HepG2 (cell line): ENCODE measurements at regions not wholly inside any gene's neighbourhood (a gene's known extent, or its start where the extent isn't known, plus 50 kb on each side); places are given as distances from the start of the nearest gene placed in this dataset.

Experiments used
- AGO1 ChIP-seq: fragments of 200-400 bp; formaldehyde crosslinking; IDR thresholded peaks from 2 replicates; pipeline ENCODE4 v1.6.1; 2017; ENCODE audit warnings: mild to moderate bottlenecking, low read depth, low read length, moderate library complexity; ENCODE audit not compliant: poor library complexity, severe bottlenecking
- ARID3A ChIP-seq: IDR thresholded peaks from 2 replicates; pipeline ENCODE4 v1.6.1; 2012; ENCODE audit warnings: low read depth, low read length, improper control_type of control experiment
- ATF1 ChIP-seq: IDR thresholded peaks from 2 replicates; pipeline ENCODE4 v1.6.1; 2016; ENCODE audit warnings: mild to moderate bottlenecking, control low read depth
- ATF3 ChIP-seq: sonication (generic); formaldehyde crosslinking; IDR thresholded peaks from 2 replicates; pipeline ENCODE4 v1.4.0; 2020; ENCODE audit warnings: missing genetic modification reagents
- HMG20B ChIP-seq: conservative IDR thresholded peaks from 2 replicates; pipeline ENCODE4 v1.6.1; 2016; ENCODE audit warnings: missing genetic modification reagents, missing compliant biosample characterization
- NAIF1 ChIP-seq: sonication (generic); formaldehyde crosslinking; IDR thresholded peaks from 2 replicates; pipeline ENCODE4 v1.5.0; 2020; ENCODE audit warnings: mild to moderate bottlenecking, missing genetic modification reagents, borderline replicate concordance
- PRDM15 ChIP-seq: sonication (generic); formaldehyde crosslinking; IDR thresholded peaks from 2 replicates; pipeline ENCODE4 v1.4.0; 2020; ENCODE audit warnings: missing genetic modification reagents
- RFXANK ChIP-seq: IDR thresholded peaks from 2 replicates; pipeline ENCODE4 v1.6.1; 2016
- THAP8 ChIP-seq: sonication (generic); formaldehyde crosslinking; IDR thresholded peaks from 2 replicates; pipeline ENCODE4 v1.5.1; 2020; ENCODE audit warnings: missing genetic modification reagents, mild to moderate bottlenecking, borderline replicate concordance
- ZBED4 ChIP-seq: sonication (generic); formaldehyde crosslinking; IDR thresholded peaks from 2 replicates; pipeline ENCODE4 v1.4.0; 2020; ENCODE audit warnings: missing genetic modification reagents, borderline replicate concordance
- ZNF230 ChIP-seq: sonication (generic); formaldehyde crosslinking; IDR thresholded peaks from 2 replicates; pipeline ENCODE4 v1.4.0; 2020; ENCODE audit warnings: mild to moderate bottlenecking, missing genetic modification reagents
- ZNF350 ChIP-seq: sonication (generic); formaldehyde crosslinking; IDR thresholded peaks from 2 replicates; pipeline ENCODE4 v1.4.0; 2020; ENCODE audit warnings: mild to moderate bottlenecking, low read depth, missing genetic modification reagents, borderline replicate concordance
- ZNF609 ChIP-seq: sonication (generic); formaldehyde crosslinking; IDR thresholded peaks from 2 replicates; pipeline ENCODE4 v1.4.0; 2020; ENCODE audit warnings: mild to moderate bottlenecking, missing genetic modification reagents, borderline replicate concordance

- TF ChIP-seq ATF3 = peak; percentile 99
- no peak for TF ChIP-seq AGO1
- TF ChIP-seq PRDM15 (CRISPR knock-in tag) = peak; percentile 92
- peak; percentile 98 for TF ChIP-seq RFXANK (CRISPR knock-in tag)
- TF ChIP-seq ZNF230 (CRISPR knock-in tag) = peak; percentile 100
- TF ChIP-seq HMG20B (CRISPR knock-in tag) = peak; percentile 100
- TF ChIP-seq THAP8 (CRISPR knock-in tag) = peak; percentile 99
- TF ChIP-seq ZBED4 (CRISPR knock-in tag) = peak; percentile 100
- peak; percentile 55; the same call in 1 of the 2 replicates for TF ChIP-seq ATF1 (CRISPR knock-in tag)
- TF ChIP-seq NAIF1 (CRISPR knock-in tag) = peak; percentile 96; the same call in 1 of the 2 replicates
- peak; percentile 30; the same call in 1 of the 2 replicates for TF ChIP-seq ARID3A
- TF ChIP-seq ZNF609 (CRISPR knock-in tag) = peak; percentile 63; the same call in 1 of the 2 replicates
- peak; percentile 94 for TF ChIP-seq ZNF350 (CRISPR knock-in tag)
These were observed 98.8 kb downstream of the LHX2 start (continued) for GRCh38 chr9:124110307-124110915.
